ENCODE measurements at regions not wholly inside any gene's neighbourhood (a gene's known extent, or its start where the extent isn't known, plus 50 kb on each side); places are given as distances from the start of the nearest gene placed in this dataset.

- DNase-seq = no peak
Observed at GRCh38 chr7:3197567-3198213, 103.4 kb upstream of the SDK1 start.

DNA sequence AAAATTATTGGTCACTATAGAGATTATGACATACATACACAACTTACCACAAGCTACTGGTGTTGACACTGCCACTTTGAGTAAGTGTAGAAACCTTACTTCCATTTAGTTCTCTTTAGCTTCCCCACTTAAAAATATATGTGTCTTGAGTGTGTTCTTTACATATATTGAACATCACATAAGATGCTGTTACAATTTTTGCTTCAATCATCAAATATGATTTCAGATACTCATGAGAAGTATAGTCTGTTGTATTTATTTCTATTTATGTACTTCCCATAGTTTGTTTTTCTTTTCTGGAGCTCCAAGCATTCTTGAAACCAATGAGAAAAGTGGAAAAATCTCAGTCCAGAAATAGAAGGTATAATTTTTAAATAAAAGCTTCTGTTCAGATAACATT lies 102.7 kb upstream of the SDK1 start:
- DNase-seq = no peak

GRCh38 chr7:3200504-3200903 lies 100.5 kb upstream of the SDK1 start:
- DNase-seq = no peak

DNA sequence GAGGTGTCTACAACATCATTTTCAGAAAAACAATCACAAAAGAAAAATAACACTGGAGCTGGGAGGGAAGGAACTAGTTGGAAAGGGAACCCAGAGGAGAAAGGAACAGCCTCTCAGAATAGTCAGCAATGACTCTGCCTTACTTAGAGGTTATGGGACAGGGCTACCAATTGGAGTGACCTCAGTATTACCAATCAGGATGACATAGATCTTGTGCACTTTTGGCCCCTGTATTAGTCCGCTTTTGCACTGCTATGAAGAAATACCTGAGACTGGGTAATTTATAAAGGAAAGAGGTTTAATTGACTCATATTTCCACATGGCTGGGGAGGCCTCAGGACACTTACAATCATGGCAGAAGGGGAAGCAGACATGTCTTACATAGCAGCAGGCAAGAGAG lies 99.7 kb upstream of the SDK1 start:
- DNase-seq = no peak

GRCh38 chr7:3201937-3202710 lies 98.9 kb upstream of the SDK1 start:
- no peak for DNase-seq

DNA sequence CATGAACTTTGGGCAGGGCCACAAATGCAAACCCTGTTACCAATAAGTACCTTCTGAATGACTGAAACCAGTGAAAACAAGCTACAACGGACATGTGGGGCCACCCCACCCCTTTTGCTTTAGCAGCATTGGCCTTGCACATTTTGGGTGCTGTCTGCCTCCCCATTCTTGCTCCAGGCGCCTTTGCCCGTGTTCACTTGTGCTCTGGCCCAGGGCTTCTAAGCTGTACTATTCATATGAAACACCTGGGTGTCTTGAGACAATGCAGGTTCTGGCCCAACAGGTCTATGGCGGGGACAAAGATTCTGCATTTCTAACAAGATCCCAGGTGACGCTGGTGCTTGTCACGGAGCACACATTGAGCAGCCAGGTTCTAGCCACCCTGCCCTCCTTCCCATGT lies 96.5 kb upstream of the SDK1 start:
- no peak for DNase-seq

DNA sequence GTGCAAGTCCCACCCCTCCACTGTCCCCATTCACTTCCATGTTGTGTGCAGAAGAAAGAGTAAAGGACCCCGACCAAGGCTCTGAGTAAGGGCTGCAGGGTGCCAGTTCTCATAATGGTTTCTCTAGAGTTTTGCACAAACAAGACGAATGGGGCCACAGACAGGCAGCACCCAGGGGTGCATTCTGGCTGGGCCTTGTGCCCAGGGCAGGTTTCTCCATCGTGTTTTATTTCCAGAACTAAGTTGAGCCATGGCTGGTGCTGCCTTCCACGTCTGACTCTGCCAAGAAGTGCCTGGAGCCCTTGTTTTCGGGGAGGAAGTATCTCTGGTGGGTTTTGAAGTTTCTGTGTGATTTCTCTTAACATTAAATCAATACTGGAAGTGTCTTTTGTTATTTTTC lies 95.0 kb upstream of the SDK1 start:
- no peak for DNase-seq

DNA sequence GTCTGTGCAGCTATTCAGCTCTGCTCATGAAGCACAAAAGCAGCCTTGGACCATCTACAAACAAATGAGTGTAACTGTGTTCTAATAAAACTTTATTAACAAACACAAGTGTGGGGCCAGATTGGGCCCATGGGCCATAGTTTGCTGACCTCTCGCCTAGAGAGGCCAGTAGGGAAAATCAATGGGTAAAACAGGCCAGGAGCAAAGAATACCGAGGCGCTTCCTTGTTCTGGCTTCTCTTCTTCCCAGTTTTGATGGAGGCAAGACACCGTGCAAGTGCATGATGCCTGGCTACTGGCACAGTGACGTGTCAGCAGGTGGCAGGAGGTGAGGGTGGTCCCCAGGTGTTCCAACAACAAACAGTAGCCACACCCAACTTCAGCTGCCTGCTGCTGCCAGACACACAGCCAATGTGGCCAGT lies 94.3 kb upstream of the SDK1 start:
- DNase-seq = no peak

DNA sequence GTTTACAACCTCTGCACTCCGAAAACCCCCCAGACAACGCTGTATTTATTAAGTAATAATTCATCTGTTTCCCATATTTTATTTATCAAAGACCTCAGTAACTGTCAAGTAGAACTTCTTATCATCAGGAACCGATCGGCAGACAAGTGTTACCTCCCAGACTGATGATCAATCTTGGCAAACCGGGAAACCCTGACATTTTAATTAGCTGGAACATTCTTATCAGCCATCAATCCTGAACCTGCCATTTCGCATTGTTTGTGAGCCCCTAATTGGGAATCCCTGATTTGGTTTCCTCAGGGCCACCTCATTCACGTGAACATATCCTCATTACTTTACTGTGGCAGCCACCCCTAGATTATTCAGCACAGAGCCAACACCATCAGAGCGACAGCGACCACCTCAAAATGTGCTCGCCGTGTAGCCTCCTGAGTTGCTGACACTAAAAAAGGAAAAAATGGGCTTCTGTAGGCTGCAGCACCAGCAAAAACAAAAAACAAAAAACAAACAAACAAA lies 93.6 kb upstream of the SDK1 start:
- no peak for DNase-seq

DNA sequence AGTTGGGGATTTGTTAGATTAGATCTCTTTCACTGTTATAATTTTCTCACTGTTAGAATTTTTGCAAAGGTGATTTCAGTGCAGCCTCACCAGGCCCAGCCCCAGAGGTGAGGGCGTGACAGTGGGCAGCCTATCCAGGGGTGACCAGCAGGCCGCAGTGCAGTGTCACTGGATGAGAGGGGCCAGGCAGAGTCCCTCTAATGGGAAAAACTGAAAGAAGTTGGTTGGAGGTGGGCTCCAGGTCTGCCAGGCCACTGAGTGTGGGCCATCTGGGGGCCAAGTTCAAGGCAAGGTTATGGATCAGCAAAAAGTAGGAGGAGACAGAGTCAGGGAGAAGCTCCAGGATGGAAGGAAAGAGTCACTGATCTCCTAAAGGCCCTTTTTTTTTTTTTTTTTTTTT lies 90.5 kb upstream of the SDK1 start:
- DNase-seq = no peak

DNA sequence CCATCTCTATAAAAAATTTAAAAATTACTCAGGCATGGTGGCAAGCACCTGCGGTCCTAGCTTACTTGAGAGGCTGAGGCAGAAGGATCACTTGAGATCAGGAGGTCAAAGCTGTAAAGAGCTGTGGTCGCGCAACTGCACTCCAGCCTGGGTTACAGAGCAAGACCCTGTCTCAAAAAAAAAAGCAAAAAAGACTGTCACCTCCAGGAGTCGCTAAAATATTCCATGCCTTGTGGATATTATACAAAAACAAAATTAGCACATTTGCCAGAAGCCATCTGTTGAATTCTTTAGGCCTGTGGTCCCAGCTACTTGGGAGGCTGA lies 87.0 kb upstream of the SDK1 start:
- DNase-seq = no peak

- no peak for DNase-seq
Observed at GRCh38 chr7:3215624-3216585, 85.1 kb upstream of the SDK1 start.

GRCh38 chr7:3217166-3217565 lies 83.9 kb upstream of the SDK1 start:
- DNase-seq = no peak

DNA sequence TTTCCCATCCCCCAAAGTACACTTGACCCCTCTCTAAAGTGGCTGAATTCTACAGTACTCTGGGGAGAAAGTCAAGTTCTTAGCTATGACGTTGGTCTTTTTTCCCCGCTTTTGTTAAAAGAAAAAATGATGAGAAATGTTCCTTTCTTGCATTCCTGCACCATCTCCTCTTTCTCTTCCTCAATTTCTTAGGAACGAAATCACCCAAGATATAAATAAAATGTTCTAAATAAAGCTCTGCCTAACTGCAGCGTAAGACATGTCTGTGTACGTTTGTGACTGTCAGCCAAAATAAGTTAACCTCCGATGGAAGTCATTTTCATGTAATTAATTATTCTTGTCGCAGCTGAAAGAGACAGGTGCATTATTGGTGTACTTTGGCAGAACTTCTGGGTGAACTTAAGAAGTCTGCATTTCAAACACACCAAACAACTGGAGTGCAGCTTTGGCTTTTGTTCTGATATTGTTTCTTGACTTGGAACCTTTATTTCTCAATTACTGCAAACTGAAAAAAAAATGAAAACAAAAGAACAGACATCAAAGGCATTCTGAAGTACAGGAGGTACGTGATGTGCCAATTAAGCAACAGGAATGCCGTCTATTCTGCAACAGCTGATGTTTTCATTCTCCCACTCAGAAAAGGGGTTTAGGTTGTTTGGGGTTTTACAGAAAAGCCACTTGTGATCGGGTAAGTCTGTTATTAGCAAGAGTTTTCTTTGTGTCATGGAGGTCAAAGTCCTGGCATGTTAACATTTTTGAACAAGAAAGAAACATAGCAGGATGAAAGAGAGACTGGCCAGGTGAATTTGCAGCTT lies 82.4 kb upstream of the SDK1 start:
- DNase-seq = no peak

GRCh38 chr7:3229904-3230470 lies 71.1 kb upstream of the SDK1 start:
- no peak for DNase-seq

DNA sequence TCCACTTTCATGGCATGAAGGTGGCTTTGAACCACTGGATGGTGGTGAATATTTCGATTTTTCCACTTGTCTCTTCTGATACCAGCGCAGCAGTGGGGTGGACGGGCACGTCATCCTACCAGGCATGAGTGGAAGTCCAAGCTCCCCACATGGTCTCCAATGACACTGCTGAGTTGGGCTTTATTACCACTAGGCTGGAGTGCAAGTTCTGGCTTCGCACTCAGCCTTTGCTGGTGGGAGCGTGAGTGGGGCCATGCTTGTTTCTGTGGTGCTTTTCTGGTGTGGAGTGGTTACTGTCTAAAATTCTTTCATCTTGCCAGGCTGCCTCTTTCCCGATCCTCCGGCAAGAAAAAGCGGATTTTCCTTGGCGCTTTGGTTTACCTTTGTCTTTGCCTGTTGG lies 70.1 kb upstream of the SDK1 start:
- DNase-seq = no peak

- DNase-seq = no peak
Observed at GRCh38 chr7:3232228-3232627, 68.8 kb upstream of the SDK1 start.

- no peak for DNase-seq
Observed at GRCh38 chr7:3233301-3233700, 67.8 kb upstream of the SDK1 start.

DNA sequence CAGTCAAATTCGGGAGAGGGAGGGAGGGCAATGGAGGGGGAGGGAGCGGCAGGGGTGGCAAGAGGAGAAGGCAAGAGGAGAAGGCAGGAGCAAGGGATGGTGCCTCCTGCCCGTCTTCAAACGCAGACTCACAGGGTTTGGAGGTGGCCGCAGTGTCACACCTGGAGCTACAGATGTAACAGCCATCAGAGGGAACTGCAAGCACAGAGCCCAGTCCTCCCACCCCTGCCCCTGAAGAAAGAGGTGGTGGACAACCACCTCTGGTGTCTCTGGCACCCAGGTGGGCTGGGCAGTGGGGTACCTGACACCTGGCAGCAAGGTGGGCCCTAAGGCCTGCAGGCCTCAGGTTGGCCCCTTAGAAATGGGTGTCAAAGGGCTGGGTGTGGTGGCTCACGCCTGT lies 67.0 kb upstream of the SDK1 start:
- no peak for DNase-seq

- DNase-seq = no peak
Observed at GRCh38 chr7:3234851-3235250, 66.2 kb upstream of the SDK1 start.

DNA sequence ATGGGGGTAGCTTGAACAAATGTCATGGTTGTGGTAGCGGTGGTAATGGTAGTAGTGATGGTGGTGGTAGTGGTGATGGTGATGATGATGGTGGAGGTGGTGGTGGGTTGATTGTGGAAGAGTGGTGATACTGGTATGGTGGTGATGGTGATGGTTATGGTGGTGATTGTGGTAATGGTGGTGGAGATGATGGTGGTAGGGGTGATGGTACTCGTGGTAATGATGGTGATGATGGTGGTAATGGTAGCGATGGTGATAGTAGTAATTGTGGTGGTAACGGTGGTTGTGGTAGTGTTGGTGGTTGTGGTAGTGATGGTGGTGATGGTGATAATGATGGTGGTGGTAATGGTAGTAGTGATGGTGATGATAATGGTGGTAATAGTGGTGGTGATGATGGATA lies 65.7 kb upstream of the SDK1 start:
- DNase-seq = no peak

GRCh38 chr7:3236268-3236667 lies 64.8 kb upstream of the SDK1 start:
- DNase-seq = no peak

All from NCI-H1436 (cell line).